GM23248 (cell line): ENCODE measurements at regions not wholly inside any gene's neighbourhood (a gene's known extent, or its start where the extent isn't known, plus 50 kb on each side); places are given as distances from the start of the nearest gene placed in this dataset.

ENCODE experiments used
- EZH2 ChIP-seq: fragments of 200-600 bp; sonication (generic); IDR thresholded peaks from 2 replicates; pipeline ENCODE4 v1.6.1; 2018; ENCODE audit warnings: antibody characterized with exemption, mild to moderate bottlenecking; ENCODE audit not compliant: insufficient read depth, poor library complexity, severe bottlenecking
- EZH2phosphoT487 ChIP-seq: fragments of 200-600 bp; sonication (generic); IDR thresholded peaks from 2 replicates; pipeline ENCODE4 v1.6.1; 2018; ENCODE audit warnings: antibody characterized with exemption, moderate library complexity, mild to moderate bottlenecking, low read depth; ENCODE audit not compliant: insufficient read depth

- TF ChIP-seq EZH2 (no peak), EZH2phosphoT487 (no peak)
These were observed 362.3 kb upstream of the KIRREL3 start for GRCh38 chr11:127362754-127363308.
